ENCODE measurements at regions not wholly inside any gene's neighbourhood (a gene's known extent, or its start where the extent isn't known, plus 50 kb on each side); places are given as distances from the start of the nearest gene placed in this dataset.

- no peak overlapping the region for H3K4ac ChIP-seq (ENCODE audit: low read length)
- H3K27ac ChIP-seq (replicated peaks; ENCODE audit: low read length) = no peak overlapping the region
- no CpG with 5 or more reads among the region's 1 CpG for WGBS, 2 donors (ENCODE audit: extremely low coverage in 2 of 2, insufficient read length in 2 of 2, insufficient replicate concordance in 1 of 2)
- no peak overlapping the region for H4K8ac ChIP-seq (ENCODE audit: low read depth, low read length)
- H3K14ac ChIP-seq (ENCODE audit: low read length) = no peak overlapping the region
- no peak overlapping the region for H3K4me2 ChIP-seq (ENCODE audit: insufficient read depth, low read length, poor library complexity, severe bottlenecking)
- no peaks in the 10 kb centered on the region for H3K79me1 ChIP-seq (ENCODE audit: low read depth, low read length)
- H2BK120ac ChIP-seq (ENCODE audit: low read depth, low read length) = no peak overlapping the region
- no peaks in the 10 kb centered on the region for H3K27me3 ChIP-seq (ENCODE audit: control insufficient read depth in 3 of 3, insufficient read depth in 3 of 3, low read depth in 1 of 3, low read length in 3 of 3)
- H3K23ac ChIP-seq (ENCODE audit: low read depth, low read length, poor library complexity) = no peak overlapping the region
- H3K36me3 ChIP-seq (replicated peaks in 1 of 2; ENCODE audit: control insufficient read depth in 2 of 2, insufficient read depth in 2 of 2, low read length in 2 of 2) = no peaks in the 10 kb centered on the region
- H3K9ac ChIP-seq (ENCODE audit: low read depth, low read length, poor library complexity) = no peak overlapping the region
- no peak overlapping the region for H2AFZ ChIP-seq (ENCODE audit: low read length)
- H2BK15ac ChIP-seq (ENCODE audit: low read length) = no peak overlapping the region
- H2AK5ac ChIP-seq (ENCODE audit: low read depth, low read length) = no peak overlapping the region
- no peak overlapping the region for H3K4me3 ChIP-seq (ENCODE audit: low read length in 2 of 2)
- H4K91ac ChIP-seq (ENCODE audit: low read depth, low read length, poor library complexity) = no peak overlapping the region
- H3K4me1 ChIP-seq (ENCODE audit: control insufficient read depth in 2 of 2, insufficient read depth in 1 of 2, low read depth in 1 of 2, low read length in 2 of 2) = no peaks in the 10 kb centered on the region
- no peak overlapping the region for H2BK12ac ChIP-seq (ENCODE audit: low read length)
- no peak for DNase-seq (ENCODE audit: low spot score)
- no peak overlapping the region for H3K18ac ChIP-seq (ENCODE audit: low read length)
- H2BK5ac ChIP-seq (ENCODE audit: low read length) = no peak overlapping the region
- H3K9me3 ChIP-seq (replicated peaks in 1 of 2; ENCODE audit: control insufficient read depth in 2 of 2, insufficient read depth in 1 of 2, low read depth in 1 of 2, low read length in 2 of 2) = no peaks in the 10 kb centered on the region
These were observed 898.9 kb upstream of the EYS start for GRCh38 chr6:66605971-66606370.

GRCh38 chr6:66605011-66605410 is 898.0 kb upstream of the EYS start:
- Histone ChIP-seq H3K4me1 (ENCODE audit: control insufficient read depth in 2 of 2, insufficient read depth in 1 of 2, low read depth in 1 of 2, low read length in 2 of 2) (no peaks in the 10 kb centered on the region), H4K8ac (ENCODE audit: low read depth, low read length) (no peak overlapping the region), H2AK5ac (ENCODE audit: low read depth, low read length) (no peak overlapping the region), H3K4me3 (ENCODE audit: low read length in 2 of 2) (no peak overlapping the region), H3K79me1 (ENCODE audit: low read depth, low read length) (no peaks in the 10 kb centered on the region), H3K9me3 (replicated peaks in 1 of 2; ENCODE audit: control insufficient read depth in 2 of 2, insufficient read depth in 1 of 2, low read depth in 1 of 2, low read length in 2 of 2) (no peaks in the 10 kb centered on the region), H3K23ac (ENCODE audit: low read depth, low read length, poor library complexity) (no peak overlapping the region), H2BK5ac (ENCODE audit: low read length) (no peak overlapping the region), H2AFZ (ENCODE audit: low read length) (no peak overlapping the region), H4K91ac (ENCODE audit: low read depth, low read length, poor library complexity) (no peak overlapping the region), H3K27me3 (ENCODE audit: control insufficient read depth in 3 of 3, insufficient read depth in 3 of 3, low read depth in 1 of 3, low read length in 3 of 3) (no peaks in the 10 kb centered on the region), H2BK120ac (ENCODE audit: low read depth, low read length) (no peak overlapping the region), H3K27ac (replicated peaks; ENCODE audit: low read length) (no peak overlapping the region), H3K14ac (ENCODE audit: low read length) (no peak overlapping the region), H3K18ac (ENCODE audit: low read length) (no peak overlapping the region), H3K36me3 (replicated peaks in 1 of 2; ENCODE audit: control insufficient read depth in 2 of 2, insufficient read depth in 2 of 2, low read length in 2 of 2) (no peaks in the 10 kb centered on the region), H3K9ac (ENCODE audit: low read depth, low read length, poor library complexity) (no peak overlapping the region), H3K4me2 (ENCODE audit: insufficient read depth, low read length, poor library complexity, severe bottlenecking) (no peak overlapping the region), H3K4ac (ENCODE audit: low read length) (no peak overlapping the region), H2BK15ac (ENCODE audit: low read length) (no peak overlapping the region), H2BK12ac (ENCODE audit: low read length) (no peak overlapping the region)
- no peak for DNase-seq (ENCODE audit: low spot score)

- Histone ChIP-seq H2BK5ac (ENCODE audit: low read length) (no peak overlapping the region), H3K79me1 (ENCODE audit: low read depth, low read length) (no peaks in the 10 kb centered on the region), H2BK120ac (ENCODE audit: low read depth, low read length) (no peak overlapping the region), H3K14ac (ENCODE audit: low read length) (no peak overlapping the region), H3K23ac (ENCODE audit: low read depth, low read length, poor library complexity) (no peak overlapping the region), H4K91ac (ENCODE audit: low read depth, low read length, poor library complexity) (no peak overlapping the region), H3K27ac (replicated peaks; ENCODE audit: low read length) (no peak overlapping the region), H2AFZ (ENCODE audit: low read length) (no peak overlapping the region), H3K4me1 (ENCODE audit: control insufficient read depth in 2 of 2, insufficient read depth in 1 of 2, low read depth in 1 of 2, low read length in 2 of 2) (no peaks in the 10 kb centered on the region), H2AK5ac (ENCODE audit: low read depth, low read length) (no peak overlapping the region), H4K8ac (ENCODE audit: low read depth, low read length) (no peak overlapping the region), H3K4ac (ENCODE audit: low read length) (no peak overlapping the region), H2BK15ac (ENCODE audit: low read length) (no peak overlapping the region), H3K18ac (ENCODE audit: low read length) (no peak overlapping the region), H3K9ac (ENCODE audit: low read depth, low read length, poor library complexity) (no peak overlapping the region), H2BK12ac (ENCODE audit: low read length) (no peak overlapping the region), H3K27me3 (ENCODE audit: control insufficient read depth in 3 of 3, insufficient read depth in 3 of 3, low read depth in 1 of 3, low read length in 3 of 3) (no peaks in the 10 kb centered on the region), H3K9me3 (replicated peaks in 1 of 2; ENCODE audit: control insufficient read depth in 2 of 2, insufficient read depth in 1 of 2, low read depth in 1 of 2, low read length in 2 of 2) (no peaks in the 10 kb centered on the region), H3K36me3 (replicated peaks in 1 of 2; ENCODE audit: control insufficient read depth in 2 of 2, insufficient read depth in 2 of 2, low read length in 2 of 2) (no peaks in the 10 kb centered on the region), H3K4me3 (ENCODE audit: low read length in 2 of 2) (no peak overlapping the region), H3K4me2 (ENCODE audit: insufficient read depth, low read length, poor library complexity, severe bottlenecking) (no peak overlapping the region)
- no CpG with 5 or more reads among the region's 4 CpGs for WGBS, 2 donors (ENCODE audit: extremely low coverage in 2 of 2, insufficient read length in 2 of 2, insufficient replicate concordance in 1 of 2)
- DNase-seq (ENCODE audit: low spot score) = no peak
These were observed 892.5 kb upstream of the EYS start for GRCh38 chr6:66599541-66599940.

GRCh38 chr6:66578362-66578761 is 871.3 kb upstream of the EYS start:
- H3K18ac ChIP-seq (ENCODE audit: low read length) = no peak overlapping the region
- H3K4me1 ChIP-seq (ENCODE audit: control insufficient read depth in 2 of 2, insufficient read depth in 1 of 2, low read depth in 1 of 2, low read length in 2 of 2) = no peaks in the 10 kb centered on the region
- H3K27me3 ChIP-seq (ENCODE audit: control insufficient read depth in 3 of 3, insufficient read depth in 3 of 3, low read depth in 1 of 3, low read length in 3 of 3) = no peaks in the 10 kb centered on the region
- H3K14ac ChIP-seq (ENCODE audit: low read length) = no peak overlapping the region
- WGBS, 2 donors (ENCODE audit: extremely low coverage in 2 of 2, insufficient read length in 2 of 2, insufficient replicate concordance in 1 of 2) = no CpG with 5 or more reads among the region's 4 CpGs
- no peak overlapping the region for H2AFZ ChIP-seq (ENCODE audit: low read length)
- H3K4ac ChIP-seq (ENCODE audit: low read length) = no peak overlapping the region
- no peak for DNase-seq (ENCODE audit: low spot score)
- no peaks in the 10 kb centered on the region for H3K36me3 ChIP-seq (replicated peaks in 1 of 2; ENCODE audit: control insufficient read depth in 2 of 2, insufficient read depth in 2 of 2, low read length in 2 of 2)
- H2BK15ac ChIP-seq (ENCODE audit: low read length) = no peak overlapping the region
- H2BK12ac ChIP-seq (ENCODE audit: low read length) = no peak overlapping the region
- H2BK120ac ChIP-seq (ENCODE audit: low read depth, low read length) = no peak overlapping the region
- H3K79me1 ChIP-seq (ENCODE audit: low read depth, low read length) = peaks cover 2% of the 10 kb centered on the region
- no peak overlapping the region for H4K91ac ChIP-seq (ENCODE audit: low read depth, low read length, poor library complexity)
- no peak overlapping the region for H3K27ac ChIP-seq (replicated peaks; ENCODE audit: low read length)
- H4K8ac ChIP-seq (ENCODE audit: low read depth, low read length) = no peak overlapping the region
- no peak overlapping the region for H2AK5ac ChIP-seq (ENCODE audit: low read depth, low read length)
- H3K9ac ChIP-seq (ENCODE audit: low read depth, low read length, poor library complexity) = no peak overlapping the region
- H3K4me3 ChIP-seq (ENCODE audit: low read length in 2 of 2) = no peak overlapping the region
- H3K9me3 ChIP-seq (replicated peaks in 1 of 2; ENCODE audit: control insufficient read depth in 2 of 2, insufficient read depth in 1 of 2, low read depth in 1 of 2, low read length in 2 of 2) = no peaks in the 10 kb centered on the region
- no peak overlapping the region for H3K4me2 ChIP-seq (ENCODE audit: insufficient read depth, low read length, poor library complexity, severe bottlenecking)
- H2BK5ac ChIP-seq (ENCODE audit: low read length) = no peak overlapping the region
- no peak overlapping the region for H3K23ac ChIP-seq (ENCODE audit: low read depth, low read length, poor library complexity)

All from neuronal stem cell (in vitro differentiated cells).